ENCODE measurements at regions not wholly inside any gene's neighbourhood (a gene's known extent, or its start where the extent isn't known, plus 50 kb on each side); places are given as distances from the start of the nearest gene placed in this dataset.
A peak's percentile ranks its signal among the peaks of the same experiment; 100 is the strongest.

GRCh38 chr2:15753811-15754702, 162.4 kb downstream of the DDX1 start:
- H3K27ac ChIP-seq: no peak overlapping the region
- peak; percentile 43 for DNase-seq (ENCODE audit: low spot score)
- H3K4me3 ChIP-seq: no peak overlapping the region
- TF ChIP-seq, protein P1, sequence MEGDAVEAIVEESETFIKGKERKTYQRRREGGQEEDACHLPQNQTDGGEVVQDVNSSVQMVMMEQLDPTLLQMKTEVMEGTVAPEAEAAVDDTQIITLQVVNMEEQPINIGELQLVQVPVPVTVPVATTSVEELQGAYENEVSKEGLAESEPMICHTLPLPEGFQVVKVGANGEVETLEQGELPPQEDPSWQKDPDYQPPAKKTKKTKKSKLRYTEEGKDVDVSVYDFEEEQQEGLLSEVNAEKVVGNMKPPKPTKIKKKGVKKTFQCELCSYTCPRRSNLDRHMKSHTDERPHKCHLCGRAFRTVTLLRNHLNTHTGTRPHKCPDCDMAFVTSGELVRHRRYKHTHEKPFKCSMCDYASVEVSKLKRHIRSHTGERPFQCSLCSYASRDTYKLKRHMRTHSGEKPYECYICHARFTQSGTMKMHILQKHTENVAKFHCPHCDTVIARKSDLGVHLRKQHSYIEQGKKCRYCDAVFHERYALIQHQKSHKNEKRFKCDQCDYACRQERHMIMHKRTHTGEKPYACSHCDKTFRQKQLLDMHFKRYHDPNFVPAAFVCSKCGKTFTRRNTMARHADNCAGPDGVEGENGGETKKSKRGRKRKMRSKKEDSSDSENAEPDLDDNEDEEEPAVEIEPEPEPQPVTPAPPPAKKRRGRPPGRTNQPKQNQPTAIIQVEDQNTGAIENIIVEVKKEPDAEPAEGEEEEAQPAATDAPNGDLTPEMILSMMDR (IDR thresholded peaks at IDR 0.05): no peak

DNA sequence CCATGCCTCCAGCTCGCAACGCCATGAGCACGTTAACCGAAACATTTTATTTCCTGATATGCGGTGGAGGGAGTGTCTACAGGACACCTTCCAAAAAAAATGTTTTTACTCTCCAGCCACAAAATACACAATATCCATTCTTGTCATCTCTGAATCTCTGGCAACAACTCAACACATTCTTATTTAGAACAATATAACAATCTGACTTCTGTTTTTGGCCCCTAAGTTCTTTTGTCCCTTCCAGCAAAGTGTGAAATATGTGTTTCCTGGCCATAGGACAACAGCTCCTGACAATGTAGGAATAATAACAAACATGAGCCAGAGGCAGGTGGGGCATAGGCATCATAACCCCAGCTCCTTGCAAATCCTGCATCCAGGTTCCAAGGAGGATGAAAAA, 163.0 kb downstream of the DDX1 start:
- no peak overlapping the region for H3K4me3 ChIP-seq
- peak; percentile 14 for DNase-seq (ENCODE audit: low spot score)
- no peak overlapping the region for H3K27ac ChIP-seq
- TF ChIP-seq, protein P1 (IDR thresholded peaks at IDR 0.05): no peak

- no peak for DNase-seq (ENCODE audit: low spot score)
Measured at GRCh38 chr2:15755528-15755927, 163.9 kb downstream of the DDX1 start.

GRCh38 chr2:15756011-15756550, 164.4 kb downstream of the DDX1 start:
- peak; percentile 8 for DNase-seq (ENCODE audit: low spot score)
- H3K4me3 ChIP-seq: no peak overlapping the region
- H3K27ac ChIP-seq: no peak overlapping the region
- TF ChIP-seq, protein P1 (IDR thresholded peaks at IDR 0.05): no peak

More at GRCh38 chr2:15755528-15755927, 163.9 kb downstream of the DDX1 start:
- H3K4me3 ChIP-seq: no peak overlapping the region
- H3K27ac ChIP-seq: no peak overlapping the region
- TF ChIP-seq, protein P1 (IDR thresholded peaks at IDR 0.05): no peak

DNA sequence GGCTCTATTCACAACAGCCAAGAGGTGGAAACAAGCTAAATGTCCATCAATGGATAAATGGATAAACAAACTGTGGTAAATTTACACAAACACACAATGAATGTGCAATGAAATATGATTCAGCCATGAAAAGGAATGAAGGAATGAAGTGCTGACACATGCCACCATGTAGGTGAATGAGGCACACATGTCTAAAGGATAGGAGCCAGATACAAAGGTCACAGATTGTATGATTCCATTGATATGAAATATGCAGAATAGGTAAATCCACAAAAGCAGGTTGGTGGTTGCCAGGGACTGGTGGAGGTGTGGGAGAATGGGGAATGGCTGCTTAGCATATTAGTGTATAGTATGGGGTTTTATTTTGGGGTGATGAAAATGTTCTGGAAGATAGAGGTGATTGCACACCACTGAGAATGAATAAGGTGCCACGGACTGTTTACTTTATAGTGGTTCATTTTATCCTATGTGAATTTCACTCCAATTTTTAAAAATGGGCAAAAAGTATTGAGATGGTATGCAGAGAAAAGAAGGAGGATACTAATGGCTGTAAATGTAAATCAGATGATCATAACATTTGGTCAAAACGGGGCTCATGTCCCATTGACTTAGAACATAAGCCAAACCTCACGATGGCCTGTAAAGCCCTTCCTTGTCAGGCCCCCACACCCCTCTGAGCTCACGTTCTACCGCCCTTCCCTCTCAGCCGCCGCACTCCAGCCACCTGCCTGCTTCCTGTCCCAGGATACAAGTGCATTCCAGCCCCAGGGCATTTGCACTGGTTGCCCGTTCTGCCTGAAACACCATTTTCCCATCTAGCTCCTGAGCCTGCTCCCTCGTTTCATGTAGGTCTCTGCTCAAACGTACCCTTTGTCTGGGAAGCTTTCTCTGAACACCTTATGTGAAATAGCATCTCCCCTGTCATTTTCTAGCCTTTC, 165.5 kb downstream of the DDX1 start:
- Histone ChIP-seq H3K27ac (no peak overlapping the region), H3K4me3 (no peak overlapping the region)
- DNase-seq (ENCODE audit: low spot score): peak; percentile 49
- TF ChIP-seq, protein P1 (IDR thresholded peaks at IDR 0.05): no peak

GRCh38 chr2:15757820-15758586, 166.3 kb downstream of the DDX1 start:
- peak; percentile 7 for DNase-seq (ENCODE audit: low spot score)
- H3K27ac ChIP-seq: no peak overlapping the region
- TF ChIP-seq, protein P1 (IDR thresholded peaks at IDR 0.05): no peak
- H3K4me3 ChIP-seq: no peak overlapping the region
